HFFc6 (cell line): ENCODE measurements at regions not wholly inside any gene's neighbourhood (a gene's known extent, or its start where the extent isn't known, plus 50 kb on each side); places are given as distances from the start of the nearest gene placed in this dataset.

ENCODE experiments used
- DNase-seq: peaks from one replicate; pipeline ENCODE4 v3.0.0-alpha.2; 2018
- H3K27ac Mint-ChIP-seq: 2 replicates; pipeline ENCODE4 v1.8.0; 2020; ENCODE audit warnings: mild to moderate bottlenecking, mixed read lengths
- H3K27me3 Mint-ChIP-seq: 2 replicates; pipeline ENCODE4 v1.8.0; 2021; ENCODE audit warnings: mild to moderate bottlenecking, moderate library complexity, mixed read lengths; ENCODE audit not compliant: insufficient read depth
- H3K36me3 Mint-ChIP-seq: 2 replicates; pipeline ENCODE4 v1.8.0; 2021; ENCODE audit warnings: low read depth, mixed read lengths
- H3K4me1 Mint-ChIP-seq: 2 replicates; pipeline ENCODE4 v1.8.0; 2020; ENCODE audit warnings: low read depth, mixed read lengths
- H3K4me3 Mint-ChIP-seq: 2 replicates; pipeline ENCODE4 v1.8.0; 2020; ENCODE audit warnings: mild to moderate bottlenecking, moderate library complexity, mixed read lengths
- H3K9me3 Mint-ChIP-seq: 2 replicates; pipeline ENCODE4 v1.8.0; 2020; ENCODE audit warnings: mild to moderate bottlenecking, mixed read lengths
- CTCF ChIP-seq: fragments of 200-600 bp; sonication (generic); IDR thresholded peaks from 2 replicates; pipeline ENCODE4 v1.5.0; 2021; ENCODE audit warnings: antibody characterized with exemption, mild to moderate bottlenecking

DNA sequence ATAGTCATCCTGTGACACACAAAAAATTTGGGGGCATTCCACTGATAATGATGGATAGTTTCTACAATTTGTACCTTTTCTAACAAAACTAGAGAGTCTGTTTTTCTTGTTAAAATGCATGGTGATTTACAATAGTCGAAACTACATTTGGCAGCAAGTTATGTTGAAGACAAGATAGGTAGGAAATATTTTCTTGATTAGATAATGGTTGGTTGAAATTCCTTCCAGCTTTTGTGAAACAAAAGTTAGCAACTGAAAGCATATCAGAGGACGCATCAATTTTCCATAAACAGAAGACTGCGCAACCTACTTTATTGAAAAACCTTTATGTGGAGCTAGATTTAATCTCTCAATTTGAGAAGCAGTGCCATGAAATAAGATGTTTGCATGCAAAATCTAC, 155.8 kb upstream of the GLI3 start:
- Mint-ChIP-seq H3K27ac (no peak overlapping the region), H3K4me1 (no peaks in the 10 kb centered on the region), H3K9me3 (no peaks in the 10 kb centered on the region), H3K27me3 (peaks cover 5% of the 10 kb centered on the region; the same call in 1 of the 2 replicates), H3K4me3 (no peak overlapping the region), H3K36me3 (no peaks in the 10 kb centered on the region)
- DNase-seq, result no peak
- TF ChIP-seq CTCF, result no peak

GRCh38 chr7:42389697-42390096, 152.7 kb upstream of the GLI3 start:
- peaks cover 9% of the 10 kb centered on the region for H3K27me3 Mint-ChIP-seq
- no peaks in the 10 kb centered on the region for H3K4me1 Mint-ChIP-seq
- H3K36me3 Mint-ChIP-seq, result no peaks in the 10 kb centered on the region
- H3K4me3 Mint-ChIP-seq, result no peak overlapping the region
- TF ChIP-seq CTCF, result no peak
- no peak for DNase-seq
- no peak overlapping the region for H3K27ac Mint-ChIP-seq
- no peaks in the 10 kb centered on the region for H3K9me3 Mint-ChIP-seq

DNA sequence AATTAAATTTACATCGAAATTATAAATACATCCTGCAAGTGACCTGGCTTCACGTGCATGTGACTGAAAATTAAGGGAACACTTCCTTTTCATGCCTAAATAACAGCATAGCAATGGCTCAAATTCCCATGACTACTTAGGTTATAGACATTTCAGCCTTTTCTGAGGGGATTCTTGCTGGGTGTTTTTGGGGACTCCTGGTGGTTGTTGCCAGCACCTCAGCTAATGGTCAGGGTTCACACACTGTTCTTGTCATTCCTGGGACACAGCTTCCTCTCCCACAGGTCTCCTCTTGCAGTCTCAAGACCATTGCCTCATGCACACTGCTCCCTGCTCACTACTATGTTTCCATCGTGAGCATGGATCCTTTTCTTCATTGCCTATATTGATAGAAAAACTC, 148.9 kb upstream of the GLI3 start:
- DNase-seq, result no peak
- Mint-ChIP-seq H3K4me1 (no peaks in the 10 kb centered on the region; the same call in 1 of the 2 replicates), H3K27me3 (peaks cover 7% of the 10 kb centered on the region), H3K36me3 (no peaks in the 10 kb centered on the region), H3K4me3 (no peak overlapping the region), H3K27ac (no peak overlapping the region), H3K9me3 (no peaks in the 10 kb centered on the region)
- TF ChIP-seq CTCF, result peak; percentile 43; the same call in 1 of the 2 replicates

DNA sequence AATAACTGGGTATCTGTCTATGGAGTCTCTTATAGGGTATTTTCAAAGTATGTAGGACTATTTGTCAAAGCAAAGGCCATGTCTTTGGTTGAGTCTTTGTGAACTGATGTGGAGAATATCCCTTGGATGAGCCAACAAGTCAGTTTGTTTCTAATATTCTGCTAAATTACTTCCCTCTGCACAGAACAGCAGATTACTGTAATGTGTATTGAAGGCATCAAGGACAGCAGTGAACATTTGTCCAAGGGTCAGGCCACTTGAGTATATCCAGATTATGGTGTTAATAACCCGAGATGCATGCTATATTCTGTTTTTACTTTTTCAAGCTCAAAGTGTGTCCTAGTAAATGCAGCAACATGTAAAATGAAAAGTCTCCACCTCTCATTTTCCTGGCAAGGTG, 144.2 kb upstream of the GLI3 start:
- DNase-seq, result no peak
- Mint-ChIP-seq H3K27me3 (peaks cover 6% of the 10 kb centered on the region; the same call in 1 of the 2 replicates), H3K4me3 (no peak overlapping the region), H3K27ac (no peak overlapping the region), H3K9me3 (no peaks in the 10 kb centered on the region), H3K4me1 (peaks cover 6% of the 10 kb centered on the region), H3K36me3 (no peaks in the 10 kb centered on the region)
- TF ChIP-seq CTCF, result no peak

GRCh38 chr7:42380401-42380800, 143.4 kb upstream of the GLI3 start:
- TF ChIP-seq CTCF, result no peak
- Mint-ChIP-seq H3K4me1 (peaks cover 6% of the 10 kb centered on the region), H3K27me3 (peaks cover 6% of the 10 kb centered on the region; the same call in 1 of the 2 replicates), H3K27ac (no peak overlapping the region), H3K36me3 (no peaks in the 10 kb centered on the region), H3K4me3 (no peak overlapping the region), H3K9me3 (no peaks in the 10 kb centered on the region)
- DNase-seq, result no peak

DNA sequence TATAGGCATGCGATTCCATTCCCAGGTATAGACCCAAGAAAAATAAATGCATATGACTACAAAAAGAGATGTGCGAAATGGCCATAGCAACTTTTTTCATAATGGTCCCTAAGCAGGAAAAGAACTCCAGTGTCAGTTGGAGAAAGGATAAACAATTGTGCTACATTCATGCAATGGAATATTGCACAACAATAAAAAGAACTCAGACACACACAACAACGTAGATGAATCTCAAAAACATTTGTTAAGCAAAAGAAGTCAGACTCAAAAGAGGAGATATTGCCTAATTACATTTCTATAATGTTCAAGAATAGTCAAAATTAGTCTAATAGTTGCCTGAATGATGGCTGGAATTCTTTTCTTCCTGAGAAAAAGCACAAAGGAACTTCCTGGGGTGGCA, 141.1 kb upstream of the GLI3 start:
- Mint-ChIP-seq H3K36me3 (no peaks in the 10 kb centered on the region), H3K27ac (no peak overlapping the region), H3K4me1 (peaks cover 6% of the 10 kb centered on the region), H3K27me3 (peaks cover 9% of the 10 kb centered on the region), H3K4me3 (no peak overlapping the region), H3K9me3 (peaks cover 5% of the 10 kb centered on the region; the same call in 1 of the 2 replicates)
- TF ChIP-seq CTCF, result no peak
- no peak for DNase-seq
